A549 (cell line): ENCODE measurements at regions not wholly inside any gene's neighbourhood (a gene's known extent, or its start where the extent isn't known, plus 50 kb on each side); places are given as distances from the start of the nearest gene placed in this dataset.

Experiments used
- EP300 ChIP-seq, 2 experiments: fragments of >200 bp; sonication (Bioruptor Twin); formaldehyde crosslinking; IDR thresholded peaks; 2 replicates in 1 of 2; 3 replicates in 1 of 2; pipeline ENCODE4 v1.6.1; 2016 to 2017
- KDM1A ChIP-seq: fragments of 200-600 bp; sonication (generic); IDR thresholded peaks from 2 replicates; pipeline ENCODE4 v1.6.1; 2016; ENCODE audit warnings: low read depth, mild to moderate bottlenecking
- MAZ ChIP-seq: fragments of 150-350 bp; IDR thresholded peaks from 2 replicates; pipeline ENCODE4 v1.6.1; 2014; ENCODE audit warnings: antibody characterized with exemption, low read depth, low read length, borderline replicate concordance
- POLR2A ChIP-seq: IDR thresholded peaks from 2 replicates; pipeline ENCODE4 v1.6.1; 2012; ENCODE audit warnings: mild to moderate bottlenecking, low read length
- TF ChIP-seq, protein P1 (sequence below): fragments of >200 bp; sonication (Bioruptor Twin); formaldehyde crosslinking; IDR thresholded peaks from 3 replicates; pipeline ENCODE4 v1.5.1; 2016
- TF ChIP-seq, protein P2 (sequence below): IDR thresholded peaks from 2 replicates; pipeline ENCODE4 v1.6.1; 2012
- TF ChIP-seq, protein P3 (sequence below): fragments of 200-600 bp; sonication (generic); IDR thresholded peaks from 2 replicates; pipeline ENCODE4 v1.6.1; 2016; ENCODE audit warnings: antibody characterized with exemption, mild to moderate bottlenecking, moderate library complexity

DNA sequence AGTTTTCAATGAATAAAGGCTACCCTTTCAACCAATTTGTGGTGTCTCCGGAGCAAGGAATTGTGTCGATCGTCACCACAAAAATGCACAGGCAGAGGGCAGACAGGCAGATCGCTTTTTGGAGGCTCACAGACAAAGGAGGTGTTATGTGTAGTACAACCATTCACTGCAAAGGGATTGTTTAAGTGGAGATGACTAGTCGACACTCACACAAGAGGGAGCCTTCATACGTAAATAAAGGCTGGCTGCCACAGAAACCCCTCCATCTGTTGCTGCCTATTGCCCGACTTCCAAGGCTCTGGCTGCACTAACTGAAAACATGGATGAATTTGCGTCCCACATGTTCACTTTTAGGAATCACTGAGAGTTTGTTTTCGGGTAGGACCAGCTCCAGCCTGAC lies 281.1 kb downstream of the NKX6-1 start:
- TF ChIP-seq MAZ (no peak), POLR2A (no peak), KDM1A (no peak), EP300 (IDR thresholded peaks at IDR 0.05) (no peak)
- TF ChIP-seq, protein P1, sequence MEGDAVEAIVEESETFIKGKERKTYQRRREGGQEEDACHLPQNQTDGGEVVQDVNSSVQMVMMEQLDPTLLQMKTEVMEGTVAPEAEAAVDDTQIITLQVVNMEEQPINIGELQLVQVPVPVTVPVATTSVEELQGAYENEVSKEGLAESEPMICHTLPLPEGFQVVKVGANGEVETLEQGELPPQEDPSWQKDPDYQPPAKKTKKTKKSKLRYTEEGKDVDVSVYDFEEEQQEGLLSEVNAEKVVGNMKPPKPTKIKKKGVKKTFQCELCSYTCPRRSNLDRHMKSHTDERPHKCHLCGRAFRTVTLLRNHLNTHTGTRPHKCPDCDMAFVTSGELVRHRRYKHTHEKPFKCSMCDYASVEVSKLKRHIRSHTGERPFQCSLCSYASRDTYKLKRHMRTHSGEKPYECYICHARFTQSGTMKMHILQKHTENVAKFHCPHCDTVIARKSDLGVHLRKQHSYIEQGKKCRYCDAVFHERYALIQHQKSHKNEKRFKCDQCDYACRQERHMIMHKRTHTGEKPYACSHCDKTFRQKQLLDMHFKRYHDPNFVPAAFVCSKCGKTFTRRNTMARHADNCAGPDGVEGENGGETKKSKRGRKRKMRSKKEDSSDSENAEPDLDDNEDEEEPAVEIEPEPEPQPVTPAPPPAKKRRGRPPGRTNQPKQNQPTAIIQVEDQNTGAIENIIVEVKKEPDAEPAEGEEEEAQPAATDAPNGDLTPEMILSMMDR: no peak
- TF ChIP-seq, protein P2, sequence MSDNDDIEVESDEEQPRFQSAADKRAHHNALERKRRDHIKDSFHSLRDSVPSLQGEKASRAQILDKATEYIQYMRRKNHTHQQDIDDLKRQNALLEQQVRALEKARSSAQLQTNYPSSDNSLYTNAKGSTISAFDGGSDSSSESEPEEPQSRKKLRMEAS: no peak
- TF ChIP-seq, protein P3, sequence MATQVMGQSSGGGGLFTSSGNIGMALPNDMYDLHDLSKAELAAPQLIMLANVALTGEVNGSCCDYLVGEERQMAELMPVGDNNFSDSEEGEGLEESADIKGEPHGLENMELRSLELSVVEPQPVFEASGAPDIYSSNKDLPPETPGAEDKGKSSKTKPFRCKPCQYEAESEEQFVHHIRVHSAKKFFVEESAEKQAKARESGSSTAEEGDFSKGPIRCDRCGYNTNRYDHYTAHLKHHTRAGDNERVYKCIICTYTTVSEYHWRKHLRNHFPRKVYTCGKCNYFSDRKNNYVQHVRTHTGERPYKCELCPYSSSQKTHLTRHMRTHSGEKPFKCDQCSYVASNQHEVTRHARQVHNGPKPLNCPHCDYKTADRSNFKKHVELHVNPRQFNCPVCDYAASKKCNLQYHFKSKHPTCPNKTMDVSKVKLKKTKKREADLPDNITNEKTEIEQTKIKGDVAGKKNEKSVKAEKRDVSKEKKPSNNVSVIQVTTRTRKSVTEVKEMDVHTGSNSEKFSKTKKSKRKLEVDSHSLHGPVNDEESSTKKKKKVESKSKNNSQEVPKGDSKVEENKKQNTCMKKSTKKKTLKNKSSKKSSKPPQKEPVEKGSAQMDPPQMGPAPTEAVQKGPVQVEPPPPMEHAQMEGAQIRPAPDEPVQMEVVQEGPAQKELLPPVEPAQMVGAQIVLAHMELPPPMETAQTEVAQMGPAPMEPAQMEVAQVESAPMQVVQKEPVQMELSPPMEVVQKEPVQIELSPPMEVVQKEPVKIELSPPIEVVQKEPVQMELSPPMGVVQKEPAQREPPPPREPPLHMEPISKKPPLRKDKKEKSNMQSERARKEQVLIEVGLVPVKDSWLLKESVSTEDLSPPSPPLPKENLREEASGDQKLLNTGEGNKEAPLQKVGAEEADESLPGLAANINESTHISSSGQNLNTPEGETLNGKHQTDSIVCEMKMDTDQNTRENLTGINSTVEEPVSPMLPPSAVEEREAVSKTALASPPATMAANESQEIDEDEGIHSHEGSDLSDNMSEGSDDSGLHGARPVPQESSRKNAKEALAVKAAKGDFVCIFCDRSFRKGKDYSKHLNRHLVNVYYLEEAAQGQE: no peak
